ENCODE measurements at regions not wholly inside any gene's neighbourhood (a gene's known extent, or its start where the extent isn't known, plus 50 kb on each side); places are given as distances from the start of the nearest gene placed in this dataset.

DNA sequence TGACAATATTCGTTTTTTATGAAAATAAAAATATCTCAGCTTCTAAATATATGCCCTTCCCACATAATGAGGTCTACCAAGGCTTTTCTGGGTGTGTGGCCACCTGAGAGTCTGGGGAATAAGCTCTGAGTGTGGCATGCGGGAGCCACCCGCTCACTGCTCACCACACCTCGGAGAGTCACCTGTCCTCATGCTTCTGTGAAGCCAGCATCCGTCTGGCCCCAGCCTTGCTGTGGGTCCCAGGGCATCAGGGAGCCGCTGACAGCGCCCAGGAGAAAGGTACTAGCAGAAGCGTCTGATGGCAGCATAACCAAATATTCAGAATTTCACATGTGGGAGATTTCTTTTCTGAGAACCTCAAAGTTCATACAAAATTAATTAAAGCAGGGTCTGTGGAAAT, 133.2 kb upstream of the IRX4 start:
- DNase-seq (no peak), ATAC-seq (no peak)
- H3K4me3 ChIP-seq = no peak overlapping the region
- H3K36me3 ChIP-seq = no peaks in the 10 kb centered on the region
- H3K9me3 ChIP-seq = no peaks in the 10 kb centered on the region
- TF ChIP-seq, protein P1, sequence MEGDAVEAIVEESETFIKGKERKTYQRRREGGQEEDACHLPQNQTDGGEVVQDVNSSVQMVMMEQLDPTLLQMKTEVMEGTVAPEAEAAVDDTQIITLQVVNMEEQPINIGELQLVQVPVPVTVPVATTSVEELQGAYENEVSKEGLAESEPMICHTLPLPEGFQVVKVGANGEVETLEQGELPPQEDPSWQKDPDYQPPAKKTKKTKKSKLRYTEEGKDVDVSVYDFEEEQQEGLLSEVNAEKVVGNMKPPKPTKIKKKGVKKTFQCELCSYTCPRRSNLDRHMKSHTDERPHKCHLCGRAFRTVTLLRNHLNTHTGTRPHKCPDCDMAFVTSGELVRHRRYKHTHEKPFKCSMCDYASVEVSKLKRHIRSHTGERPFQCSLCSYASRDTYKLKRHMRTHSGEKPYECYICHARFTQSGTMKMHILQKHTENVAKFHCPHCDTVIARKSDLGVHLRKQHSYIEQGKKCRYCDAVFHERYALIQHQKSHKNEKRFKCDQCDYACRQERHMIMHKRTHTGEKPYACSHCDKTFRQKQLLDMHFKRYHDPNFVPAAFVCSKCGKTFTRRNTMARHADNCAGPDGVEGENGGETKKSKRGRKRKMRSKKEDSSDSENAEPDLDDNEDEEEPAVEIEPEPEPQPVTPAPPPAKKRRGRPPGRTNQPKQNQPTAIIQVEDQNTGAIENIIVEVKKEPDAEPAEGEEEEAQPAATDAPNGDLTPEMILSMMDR (IDR thresholded peaks at IDR 0.05) = no peak
- H3K4me1 ChIP-seq = no peaks in the 10 kb centered on the region
- H3K27ac ChIP-seq = no peak overlapping the region
- intact Hi-C loops (cut with DNase I) = no loop called here
- peaks cover 5% of the 10 kb centered on the region for H3K27me3 ChIP-seq (ENCODE audit: low read depth)

DNA sequence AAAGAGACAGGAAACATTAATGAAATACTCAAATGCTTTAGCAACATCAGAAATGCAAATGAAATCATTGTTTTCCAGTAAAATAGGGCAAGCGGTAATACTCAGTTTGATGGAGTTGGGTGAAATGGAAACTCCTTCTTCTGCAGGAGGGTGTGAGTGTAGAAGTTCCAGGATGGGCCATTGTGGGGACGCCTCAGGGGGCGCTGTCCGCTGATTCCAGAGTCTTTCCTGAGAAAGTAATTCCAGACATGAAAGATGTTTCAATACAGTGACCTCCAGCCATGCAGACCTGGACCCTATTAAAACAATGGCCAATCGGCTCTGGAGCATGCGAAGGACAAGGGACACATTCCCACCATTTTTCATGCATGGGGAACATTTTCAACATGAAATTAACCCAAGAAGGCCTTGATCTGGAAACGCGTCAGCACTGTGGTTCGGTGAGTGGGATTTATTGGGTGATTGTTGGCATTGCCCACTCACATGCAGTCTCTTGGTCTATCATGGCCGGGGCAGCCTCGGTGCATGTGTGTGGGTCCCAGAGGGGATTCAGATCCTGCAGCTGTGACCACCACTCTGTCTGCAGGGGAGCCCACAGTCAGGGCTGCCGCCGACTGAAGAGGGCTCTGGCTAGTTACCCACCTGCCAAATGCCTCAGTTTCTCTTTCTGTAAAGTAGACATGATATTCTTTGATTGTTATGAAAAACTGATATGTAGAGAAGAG, 132.6 kb upstream of the IRX4 start:
- H3K4me1 ChIP-seq = no peaks in the 10 kb centered on the region
- peaks cover 5% of the 10 kb centered on the region for H3K27me3 ChIP-seq (ENCODE audit: low read depth)
- TF ChIP-seq, protein P1 (IDR thresholded peaks at IDR 0.05) = no peak
- no peak for ATAC-seq
- H3K9me3 ChIP-seq = no peaks in the 10 kb centered on the region
- DNase-seq = no peak
- H3K27ac ChIP-seq = no peak overlapping the region
- H3K4me3 ChIP-seq = no peak overlapping the region
- H3K36me3 ChIP-seq = no peaks in the 10 kb centered on the region
- intact Hi-C loops (cut with DNase I) = no loop called here

DNA sequence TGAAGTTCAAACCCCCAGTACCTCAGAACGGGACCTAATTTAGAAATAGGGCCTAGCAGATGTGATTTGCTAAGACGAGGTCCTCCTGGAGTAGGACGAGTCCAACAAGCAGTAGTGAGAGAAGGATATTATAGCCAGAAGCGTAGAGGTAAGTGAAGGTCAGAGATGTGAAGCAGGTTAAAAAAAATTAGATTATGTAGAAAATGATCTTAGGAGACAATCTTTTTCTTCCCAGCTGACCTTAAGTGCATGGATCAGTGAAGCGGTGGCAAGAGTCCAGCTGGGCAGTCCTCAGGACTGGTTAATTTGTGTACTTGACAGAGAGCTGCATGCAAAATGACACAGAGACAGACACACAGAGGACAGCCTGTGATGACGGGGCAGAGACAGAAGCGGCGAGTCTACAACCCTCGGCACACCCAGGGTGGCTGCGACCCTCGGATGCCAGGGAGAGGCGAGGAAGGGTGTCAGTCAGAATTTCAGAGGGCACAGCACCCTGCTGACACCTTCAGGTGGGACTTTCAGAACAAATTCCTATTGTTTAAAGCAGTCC, 131.4 kb upstream of the IRX4 start:
- no peaks in the 10 kb centered on the region for H3K4me1 ChIP-seq
- intact Hi-C loops (cut with DNase I) = no loop called here
- TF ChIP-seq, protein P1 (IDR thresholded peaks at IDR 0.05) = no peak
- no peak for ATAC-seq
- no peak overlapping the region for H3K4me3 ChIP-seq
- DNase-seq = no peak
- H3K36me3 ChIP-seq = no peaks in the 10 kb centered on the region
- no peak overlapping the region for H3K27ac ChIP-seq
- no peaks in the 10 kb centered on the region for H3K9me3 ChIP-seq
- peaks cover 5% of the 10 kb centered on the region for H3K27me3 ChIP-seq (ENCODE audit: low read depth)

DNA sequence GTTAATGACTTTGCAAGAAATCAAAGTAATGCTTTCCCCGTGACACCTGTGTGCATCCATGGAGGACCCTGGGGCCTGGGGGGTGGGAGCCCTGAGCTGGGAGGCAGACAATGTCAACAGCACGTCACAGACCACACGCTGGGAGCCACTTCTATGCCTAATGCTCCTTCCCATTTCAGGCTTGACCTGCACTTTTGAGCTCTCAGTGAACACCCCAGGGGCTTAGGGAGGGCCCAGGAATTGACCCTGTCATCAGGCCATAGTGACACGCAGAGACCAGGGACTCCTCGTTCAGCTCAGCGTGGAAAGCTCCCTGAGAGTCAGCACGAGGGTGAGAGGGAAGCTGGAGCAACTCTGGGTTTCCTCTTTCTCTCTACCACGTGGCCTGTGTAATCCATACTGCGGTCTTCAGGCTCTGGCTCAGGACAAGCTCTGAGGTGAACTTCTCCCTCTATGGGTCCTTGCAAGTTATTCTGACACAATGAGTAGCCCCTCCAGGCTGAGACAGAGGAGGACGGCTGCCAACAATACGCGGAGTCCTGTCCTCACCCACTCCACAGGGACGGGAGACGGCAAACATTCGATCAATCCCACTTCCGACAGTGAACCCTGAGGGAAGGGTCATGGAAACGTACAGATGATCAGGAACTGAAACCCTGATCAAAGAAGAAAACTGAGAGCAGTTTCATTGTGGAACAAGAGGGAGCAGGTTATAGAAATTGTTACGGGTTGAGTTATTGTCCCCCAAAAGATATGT, 130.8 kb upstream of the IRX4 start:
- TF ChIP-seq, protein P1 (IDR thresholded peaks at IDR 0.05) = no peak
- Histone ChIP-seq H3K36me3 (no peaks in the 10 kb centered on the region), H3K27me3 (ENCODE audit: low read depth) (peaks cover 12% of the 10 kb centered on the region), H3K9me3 (no peaks in the 10 kb centered on the region), H3K4me3 (no peak overlapping the region), H3K4me1 (no peaks in the 10 kb centered on the region), H3K27ac (no peak overlapping the region)
- ATAC-seq (no peak), DNase-seq (no peak)
- intact Hi-C loops (cut with DNase I) = no loop called here

GRCh38 chr5:2012885-2013284, 130.2 kb upstream of the IRX4 start:
- Histone ChIP-seq H3K36me3 (no peaks in the 10 kb centered on the region), H3K27ac (no peak overlapping the region), H3K4me3 (no peak overlapping the region), H3K9me3 (no peaks in the 10 kb centered on the region), H3K4me1 (no peaks in the 10 kb centered on the region), H3K27me3 (ENCODE audit: low read depth) (peaks cover 12% of the 10 kb centered on the region)
- ATAC-seq (no peak), DNase-seq (no peak)
- intact Hi-C loops (cut with DNase I) = no loop called here
- TF ChIP-seq, protein P1 (IDR thresholded peaks at IDR 0.05) = no peak

All from lower lobe of right lung (tissue), 2 donors.